Limb (tissue), 2 donors: ENCODE measurements at regions not wholly inside any gene's neighbourhood (a gene's known extent, or its start where the extent isn't known, plus 50 kb on each side); places are given as distances from the start of the nearest gene placed in this dataset.

Experiments
- DNase-seq, 2 donors: peaks; one replicate each; pipeline ENCODE4 v3.0.0-alpha.2; 2016; ENCODE audit errors: extremely low spot score in 2 of 2

- no peak for DNase-seq
Measured at GRCh38 chr15:69974321-69974720, 123.4 kb downstream of the TLE3 start.

DNA sequence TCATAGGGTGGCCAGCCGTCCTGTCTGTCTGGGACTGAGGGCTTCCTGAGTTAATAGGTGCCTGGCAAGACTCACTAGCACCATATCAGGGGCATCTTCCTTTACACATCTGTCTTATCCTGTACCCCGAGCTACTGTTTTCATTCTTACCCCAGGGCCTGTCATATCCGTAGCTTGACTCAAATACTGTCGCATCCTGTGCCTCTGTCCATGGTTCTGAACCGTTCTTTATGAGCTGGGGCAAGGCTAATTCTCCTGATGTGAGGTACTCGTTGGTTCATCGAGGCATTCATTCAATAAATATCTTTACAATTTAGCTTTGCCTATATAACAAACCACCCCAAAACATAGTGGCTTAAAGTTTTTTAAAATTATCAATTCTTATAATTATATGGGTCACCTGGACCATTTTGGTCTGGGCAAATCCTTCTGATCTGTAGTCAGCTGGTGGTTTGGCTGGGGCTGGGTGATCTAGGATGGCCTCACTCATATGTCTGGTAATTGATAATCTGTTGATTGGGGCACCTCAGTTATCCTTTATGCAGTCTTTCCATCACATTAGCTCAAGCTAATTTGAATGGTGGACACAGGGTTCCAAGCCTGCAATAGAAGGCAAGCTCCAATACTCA lies 121.2 kb downstream of the TLE3 start:
- DNase-seq: peak; percentile 67 to 70

DNA sequence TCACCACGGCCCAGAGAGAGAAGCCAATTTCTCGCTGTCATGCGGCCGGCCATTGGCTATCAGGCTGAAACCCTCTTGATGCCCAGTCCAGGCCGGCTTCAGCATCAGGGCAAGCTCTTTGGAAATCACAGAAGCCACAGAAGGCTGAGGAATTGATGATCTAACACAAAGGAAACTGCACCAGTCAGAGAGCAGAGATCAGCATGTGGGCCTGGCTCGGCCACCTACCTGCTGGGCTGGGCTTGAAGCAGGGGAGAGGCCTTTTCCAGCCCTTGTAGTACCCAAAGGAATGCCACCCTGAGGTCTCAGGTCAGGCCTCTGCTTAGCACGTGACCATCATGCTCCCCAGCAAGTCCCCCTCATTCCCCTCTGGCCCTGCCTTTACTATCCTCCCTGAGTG lies 119.1 kb downstream of the TLE3 start:
- no peak for DNase-seq

- no peak for DNase-seq
Measured at GRCh38 chr15:69979262-69979661, 118.5 kb downstream of the TLE3 start.

DNA sequence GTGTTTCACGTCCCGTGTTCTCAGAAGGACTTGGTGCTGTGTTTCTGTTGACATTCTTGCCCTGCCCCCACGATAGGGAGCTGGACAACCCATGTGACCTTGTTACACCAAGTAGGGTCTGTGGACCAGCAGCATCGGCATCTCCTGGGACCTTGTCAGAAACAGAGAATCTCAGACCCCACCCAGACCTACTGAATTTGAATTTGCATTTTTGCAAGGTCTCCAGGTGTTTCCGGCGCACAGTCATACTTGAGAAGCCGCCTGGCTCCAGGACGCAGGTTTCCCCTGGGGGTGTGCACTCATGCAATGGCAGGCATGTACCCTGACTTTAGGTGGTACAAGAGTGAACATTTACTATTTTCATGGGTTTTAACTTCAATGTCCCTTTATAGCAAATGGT lies 117.9 kb downstream of the TLE3 start:
- no peak for DNase-seq

- DNase-seq: no peak
Measured at GRCh38 chr15:69980341-69981059, 117.2 kb downstream of the TLE3 start.

DNA sequence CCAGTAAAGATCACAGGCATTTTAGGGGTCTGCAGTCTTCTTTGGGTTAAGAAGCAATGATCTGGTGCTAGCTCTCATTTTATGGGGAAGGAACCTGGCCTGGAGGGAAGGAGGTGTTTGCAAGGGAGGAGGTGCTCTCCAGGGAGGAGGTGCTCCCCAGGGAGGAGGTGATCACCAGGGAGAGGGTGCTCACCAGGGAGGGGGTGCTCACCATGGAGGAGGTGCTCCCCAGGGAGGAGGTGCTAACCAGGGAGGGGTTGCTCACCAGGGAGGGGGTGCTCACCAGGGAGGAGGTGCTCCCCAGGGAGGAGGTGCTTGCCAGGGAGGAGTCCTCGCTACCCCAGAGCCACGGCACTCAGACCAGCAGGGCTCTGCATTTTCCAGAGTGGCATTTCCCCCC lies 115.7 kb downstream of the TLE3 start:
- no peak for DNase-seq

DNA sequence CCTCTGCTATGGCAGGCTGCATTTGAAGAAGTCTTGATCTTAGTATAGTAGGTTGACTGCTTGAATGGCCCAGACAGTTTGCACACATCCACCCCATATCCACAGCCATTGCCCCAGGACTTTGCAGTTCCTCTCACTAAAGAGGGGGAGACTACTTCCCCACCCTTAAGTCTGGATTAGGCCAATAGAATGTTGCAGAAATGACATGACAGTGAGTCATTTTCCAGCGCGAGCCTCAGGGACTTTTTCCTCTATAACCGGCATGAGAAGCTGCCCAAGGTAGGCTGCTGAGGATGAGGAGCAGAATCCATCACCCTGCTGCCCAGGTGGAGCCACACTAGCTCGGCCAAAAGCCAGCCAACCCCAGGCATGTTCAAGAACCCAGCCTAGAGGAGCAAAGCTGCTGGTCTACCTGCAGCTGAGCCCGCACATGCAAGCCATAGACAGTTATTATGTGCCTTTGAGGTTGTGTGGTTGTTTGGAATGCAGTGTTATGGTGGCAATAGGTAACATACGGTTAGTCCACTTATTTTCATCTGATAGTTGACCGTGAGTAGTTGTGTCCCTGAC lies 113.9 kb downstream of the TLE3 start:
- no peak for DNase-seq

DNA sequence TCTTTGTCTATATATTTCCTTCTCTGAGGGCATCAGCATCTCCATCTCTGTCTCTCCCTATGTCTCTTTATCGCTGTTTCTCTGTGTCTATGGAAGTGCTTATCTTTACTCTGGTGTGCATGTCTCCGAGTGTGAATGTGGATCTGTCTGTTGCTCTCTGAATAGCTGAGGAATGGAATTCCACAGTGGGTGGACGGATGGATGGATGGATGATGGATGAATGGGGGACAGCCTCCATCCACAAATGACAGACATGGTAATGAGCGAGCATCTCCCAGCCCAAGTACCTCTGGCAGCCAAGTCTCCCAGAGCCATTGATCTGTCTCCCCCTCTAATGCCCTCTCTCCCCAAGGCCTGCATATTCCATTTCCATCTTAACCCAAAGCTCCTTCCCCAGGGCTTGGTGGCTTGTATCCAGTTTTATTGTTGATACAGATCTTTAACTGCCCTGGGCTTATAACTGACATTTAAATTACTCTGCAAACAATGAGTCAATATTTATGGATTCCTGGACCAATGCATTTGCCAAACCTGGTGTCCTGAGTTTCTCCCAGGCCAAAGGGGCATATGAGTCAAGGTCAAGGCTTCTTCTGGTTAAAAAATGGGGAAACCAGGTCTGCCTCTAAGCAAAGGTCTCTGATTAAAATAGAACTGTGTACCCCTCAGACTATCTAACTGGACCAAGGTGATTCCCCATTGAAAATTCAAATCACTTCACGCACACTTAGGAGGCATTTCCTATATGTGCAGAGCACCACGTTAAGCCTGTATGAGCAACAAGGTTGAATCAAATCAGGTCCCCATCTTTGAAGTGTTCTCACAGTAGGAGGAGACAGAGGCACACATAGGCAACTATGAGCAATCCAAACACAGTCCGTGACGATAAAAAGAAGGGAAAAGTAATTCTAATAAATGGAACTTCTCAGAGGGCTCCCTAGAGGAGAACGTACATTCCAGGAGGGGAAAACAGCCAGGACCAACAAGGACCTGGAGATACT lies 109.9 kb downstream of the TLE3 start:
- DNase-seq: no peak

DNA sequence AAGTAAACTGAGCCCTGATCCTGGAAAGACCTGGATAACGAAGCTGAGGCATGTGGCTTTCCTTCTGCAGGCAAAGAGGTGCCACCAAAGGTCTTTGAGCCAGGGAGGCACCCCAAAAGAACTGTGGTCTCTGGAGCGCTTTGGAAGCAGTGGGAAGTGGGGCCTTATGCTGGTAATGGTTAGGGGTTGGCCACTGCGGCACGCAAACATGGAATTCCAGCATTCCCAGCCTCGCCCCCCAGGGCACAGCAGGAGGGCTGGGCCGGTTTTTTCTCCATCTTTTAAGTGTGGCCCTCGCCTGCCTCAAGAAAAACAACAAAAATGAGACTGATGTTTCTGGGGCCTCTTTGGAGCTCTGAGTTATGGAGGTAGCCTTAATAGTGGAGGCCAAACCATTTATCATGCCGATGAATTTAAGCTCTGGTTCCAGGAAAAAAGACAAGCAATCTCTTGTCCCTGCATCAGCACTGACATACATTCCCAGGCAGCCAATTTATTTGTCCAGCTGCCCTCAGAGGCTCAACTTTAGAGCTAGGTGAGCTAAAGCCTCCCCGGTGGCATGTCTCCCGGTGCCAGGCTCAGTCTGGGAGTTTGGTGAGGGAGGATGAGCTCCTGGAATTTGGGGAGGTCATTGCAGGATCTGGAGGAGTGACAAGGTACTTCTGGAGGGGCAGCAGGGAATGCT lies 109.0 kb downstream of the TLE3 start:
- DNase-seq: no peak

DNA sequence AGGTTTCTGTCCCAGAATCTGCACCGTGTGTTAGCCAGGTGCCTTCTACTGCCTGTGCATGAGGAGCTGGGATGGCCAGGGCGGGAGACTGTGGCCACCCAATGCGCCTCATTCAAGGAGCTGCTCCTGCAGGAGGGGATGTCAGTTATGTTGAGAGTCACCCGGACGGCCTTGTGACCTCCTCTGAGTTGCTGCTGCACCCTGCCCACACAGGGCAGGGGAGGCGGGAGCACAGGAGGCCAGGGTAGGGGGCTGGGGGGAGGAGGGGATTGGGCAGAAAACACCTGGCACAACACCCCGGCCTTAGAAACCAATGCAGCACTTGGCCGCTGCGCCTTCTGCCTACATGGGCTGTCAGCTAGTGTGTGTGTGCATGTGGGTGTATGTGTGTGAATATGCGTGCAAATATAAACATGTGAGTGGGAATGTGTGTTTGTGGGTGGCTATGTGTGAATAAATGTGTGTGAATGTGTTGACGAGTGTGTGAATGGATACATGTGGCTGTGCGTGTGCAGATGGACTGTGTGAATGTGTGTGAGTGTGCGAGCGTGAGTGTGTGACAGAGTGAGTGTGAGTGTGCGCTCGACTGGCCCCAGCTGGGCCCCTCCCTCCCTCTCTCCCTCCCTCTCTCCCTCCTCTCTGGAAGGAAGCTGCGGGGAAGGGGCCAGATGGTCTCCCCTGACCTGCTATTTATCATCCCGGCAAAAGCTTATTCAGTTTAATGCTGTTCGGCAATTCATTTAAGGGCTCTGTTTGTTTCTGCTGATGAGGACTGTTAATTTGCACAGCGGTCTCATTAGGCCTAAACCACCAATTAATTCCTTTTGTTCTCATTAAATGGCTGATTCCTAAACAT lies 106.9 kb downstream of the TLE3 start:
- DNase-seq: peak in 1 of 2 donors; percentile 53

- no peak for DNase-seq
Measured at GRCh38 chr15:69991551-69991980, 106.2 kb downstream of the TLE3 start.

DNA sequence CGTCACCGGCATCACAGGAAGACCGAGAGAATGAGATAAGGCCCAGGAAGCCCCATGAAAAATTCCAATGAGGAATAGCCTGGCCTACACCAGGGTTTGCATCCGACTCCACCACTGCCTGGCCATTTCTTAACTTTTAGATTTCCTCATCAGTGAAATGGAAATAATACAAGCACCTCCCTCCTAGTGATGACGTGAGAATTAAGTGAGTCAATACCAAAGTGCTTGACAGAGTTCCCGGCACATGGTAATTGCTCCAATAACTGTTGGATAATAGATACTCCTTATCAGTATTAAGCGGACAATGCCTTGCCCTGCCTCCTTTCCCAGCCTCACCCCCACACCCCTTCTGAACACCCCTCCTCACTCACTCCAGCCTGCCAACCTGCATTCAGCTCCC lies 105.4 kb downstream of the TLE3 start:
- DNase-seq: no peak

- no peak for DNase-seq
Measured at GRCh38 chr15:69994429-69995205, 103.1 kb downstream of the TLE3 start.

- no peak for DNase-seq
Measured at GRCh38 chr15:69996321-69997160, 101.2 kb downstream of the TLE3 start.

DNA sequence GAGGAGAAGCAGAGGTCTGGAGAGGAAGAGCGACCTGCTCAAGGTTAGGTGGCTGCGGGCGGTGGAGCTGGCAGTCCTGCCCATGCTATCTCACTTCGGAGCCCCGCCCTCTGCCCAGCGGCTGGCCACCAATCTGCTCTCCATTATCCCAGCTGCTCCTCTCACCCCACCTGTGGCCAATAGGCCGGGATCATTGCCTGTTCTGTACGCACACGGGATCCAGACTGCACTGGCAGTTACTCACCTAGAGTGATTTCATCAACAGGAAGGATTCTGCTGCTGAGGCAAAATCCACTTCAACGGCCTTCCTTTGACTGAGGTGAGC lies 100.6 kb downstream of the TLE3 start:
- no peak for DNase-seq
